Smooth muscle cell (in vitro differentiated cells): ENCODE measurements at regions not wholly inside any gene's neighbourhood (a gene's known extent, or its start where the extent isn't known, plus 50 kb on each side); places are given as distances from the start of the nearest gene placed in this dataset.
"Not testable (repeated sequence)": the region's sequence is repeated elsewhere in the genome, so short reads cannot be mapped to it uniquely, and the experiment has no call there.

Experiments
- DNase-seq: peaks from one replicate; lab custom pipeline; 2025; ENCODE audit not compliant: unreplicated experiment; lab: John Stamatoyannopoulos, UW
- H2AFZ ChIP-seq: fragments of 200-600 bp; sonication (generic); 2 replicates; pipeline ENCODE4 v1.6.0; 2016; ENCODE audit warnings: antibody characterized with exemption, low read depth, mild to moderate bottlenecking
- H3F3A ChIP-seq: fragments of 200-600 bp; sonication (generic); 2 replicates; pipeline ENCODE4 v1.6.0; 2017; ENCODE audit warnings: antibody characterized with exemption, low read depth
- H3K27ac ChIP-seq: fragments of 200-600 bp; sonication (generic); 2 replicates; pipeline ENCODE4 v1.5.1; 2016; ENCODE audit warnings: low read depth, mild to moderate bottlenecking
- H3K27me3 ChIP-seq: fragments of 200-600 bp; sonication (generic); 2 replicates; pipeline ENCODE4 v1.6.1; 2016; ENCODE audit warnings: low read depth, mild to moderate bottlenecking
- H3K36me3 ChIP-seq: fragments of 200-600 bp; sonication (generic); 2 replicates; pipeline ENCODE4 v1.5.1; 2016; ENCODE audit warnings: low read depth
- H3K4me1 ChIP-seq: fragments of 200-600 bp; sonication (generic); 2 replicates; pipeline ENCODE4 v1.5.1; 2016; ENCODE audit warnings: low read depth
- H3K4me2 ChIP-seq: fragments of 200-600 bp; sonication (generic); 2 replicates; pipeline ENCODE4 v1.6.0; 2016; ENCODE audit warnings: mild to moderate bottlenecking
- H3K4me3 ChIP-seq: fragments of 200-600 bp; sonication (generic); 2 replicates; pipeline ENCODE4 v1.5.1; 2016; ENCODE audit warnings: mild to moderate bottlenecking
- H3K79me2 ChIP-seq: fragments of 200-600 bp; sonication (generic); 2 replicates; pipeline ENCODE4 v1.6.0; 2016; ENCODE audit warnings: low read depth, mild to moderate bottlenecking
- H3K9ac ChIP-seq: fragments of 200-600 bp; sonication (generic); 2 replicates; pipeline ENCODE4 v1.6.0; 2016; ENCODE audit warnings: low read depth
- H3K9me3 ChIP-seq: fragments of 200-600 bp; sonication (generic); replicated peaks from 2 replicates; pipeline ENCODE4 v1.5.1; 2016; ENCODE audit warnings: low read depth
- H4K20me1 ChIP-seq: fragments of 200-600 bp; sonication (generic); 2 replicates; pipeline ENCODE4 v1.6.0; 2016; ENCODE audit warnings: low read depth
- WGBS: methylation state at CpG from one replicate; pipeline ENCODE4 v1.1.7; 2016; ENCODE audit warnings: low lambda C conversion rate; 5-methylcytosine and 5-hydroxymethylcytosine counted together
- TF ChIP-seq, protein P1 (sequence below): fragments of 200-600 bp; sonication (generic); IDR thresholded peaks from 2 replicates; pipeline ENCODE4 v1.5.1; 2017; ENCODE audit warnings: borderline replicate concordance, mild to moderate bottlenecking, antibody characterized with exemption; ENCODE audit not compliant: insufficient read depth, poor library complexity, severe bottlenecking

DNA sequence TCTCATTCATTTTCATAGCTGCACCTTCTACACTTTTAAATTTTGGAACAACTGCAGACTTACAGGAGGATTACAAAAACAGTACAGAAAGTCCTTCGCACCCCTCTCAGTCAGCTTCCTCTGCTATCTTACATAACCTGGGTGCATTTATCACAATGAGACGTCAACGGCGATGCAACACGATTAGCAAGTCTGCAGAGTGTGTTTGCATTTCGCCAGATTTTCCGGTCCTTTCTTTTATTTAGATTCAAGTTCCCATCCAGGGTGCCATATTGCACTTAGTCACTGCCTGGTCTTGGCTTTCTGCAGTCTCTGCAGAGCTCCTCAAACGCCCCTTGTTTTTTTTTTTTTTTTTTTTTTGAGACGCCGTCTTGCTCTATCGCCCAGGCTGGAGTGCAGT lies 85.9 kb downstream of the ASMT start:
- Histone ChIP-seq H3K4me3 (no peak overlapping the region), H3K4me2 (no peak overlapping the region), H3F3A (no peaks in the 10 kb centered on the region), H3K9ac (no peak overlapping the region), H3K36me3 (no peaks in the 10 kb centered on the region), H4K20me1 (no peaks in the 10 kb centered on the region), H3K27ac (no peak overlapping the region), H3K27me3 (no peaks in the 10 kb centered on the region), H3K9me3 (no peaks in the 10 kb centered on the region), H3K4me1 (no peaks in the 10 kb centered on the region), H2AFZ (no peak overlapping the region), H3K79me2 (no peaks in the 10 kb centered on the region)
- DNase-seq, result no peak
- TF ChIP-seq, protein P1, sequence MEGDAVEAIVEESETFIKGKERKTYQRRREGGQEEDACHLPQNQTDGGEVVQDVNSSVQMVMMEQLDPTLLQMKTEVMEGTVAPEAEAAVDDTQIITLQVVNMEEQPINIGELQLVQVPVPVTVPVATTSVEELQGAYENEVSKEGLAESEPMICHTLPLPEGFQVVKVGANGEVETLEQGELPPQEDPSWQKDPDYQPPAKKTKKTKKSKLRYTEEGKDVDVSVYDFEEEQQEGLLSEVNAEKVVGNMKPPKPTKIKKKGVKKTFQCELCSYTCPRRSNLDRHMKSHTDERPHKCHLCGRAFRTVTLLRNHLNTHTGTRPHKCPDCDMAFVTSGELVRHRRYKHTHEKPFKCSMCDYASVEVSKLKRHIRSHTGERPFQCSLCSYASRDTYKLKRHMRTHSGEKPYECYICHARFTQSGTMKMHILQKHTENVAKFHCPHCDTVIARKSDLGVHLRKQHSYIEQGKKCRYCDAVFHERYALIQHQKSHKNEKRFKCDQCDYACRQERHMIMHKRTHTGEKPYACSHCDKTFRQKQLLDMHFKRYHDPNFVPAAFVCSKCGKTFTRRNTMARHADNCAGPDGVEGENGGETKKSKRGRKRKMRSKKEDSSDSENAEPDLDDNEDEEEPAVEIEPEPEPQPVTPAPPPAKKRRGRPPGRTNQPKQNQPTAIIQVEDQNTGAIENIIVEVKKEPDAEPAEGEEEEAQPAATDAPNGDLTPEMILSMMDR, result no peak
- WGBS, result 89% methylated on average over 11 of the region's 11 CpGs

DNA sequence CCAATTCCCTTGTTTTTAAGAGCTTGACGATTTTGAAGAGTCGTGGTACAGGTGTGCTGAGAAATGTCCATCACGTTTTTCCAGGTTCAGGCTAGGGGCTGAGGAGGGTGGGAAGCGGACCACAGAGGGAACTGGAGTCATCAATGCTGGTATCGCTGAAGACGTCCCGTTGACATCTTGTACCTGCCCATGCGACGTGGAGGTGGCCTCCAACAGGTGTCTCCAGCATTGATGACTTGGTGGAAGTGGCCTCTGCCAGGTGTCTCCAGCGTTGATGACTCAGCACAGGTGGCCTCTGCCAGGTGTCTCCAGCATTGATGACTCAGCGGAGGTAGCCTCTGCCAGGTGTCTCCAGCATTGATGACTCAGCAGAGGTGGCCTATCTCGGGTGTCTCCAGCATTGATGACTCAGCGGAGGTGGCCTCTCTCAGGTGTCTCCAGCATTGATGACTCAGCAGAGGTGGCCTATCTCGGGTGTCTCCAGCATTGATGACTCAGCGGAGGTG lies 86.6 kb downstream of the ASMT start:
- H3K27me3 ChIP-seq, H3K36me3 ChIP-seq, H3K79me2 ChIP-seq, H3K4me3 ChIP-seq, H3K27ac ChIP-seq, DNase-seq, H3K4me2 ChIP-seq, H4K20me1 ChIP-seq, H3F3A ChIP-seq, H3K4me1 ChIP-seq, H2AFZ ChIP-seq, H3K9me3 ChIP-seq, H3K9ac ChIP-seq: not testable (repeated sequence)
- WGBS, result 86% methylated on average over 10 of the region's 15 CpGs

DNA sequence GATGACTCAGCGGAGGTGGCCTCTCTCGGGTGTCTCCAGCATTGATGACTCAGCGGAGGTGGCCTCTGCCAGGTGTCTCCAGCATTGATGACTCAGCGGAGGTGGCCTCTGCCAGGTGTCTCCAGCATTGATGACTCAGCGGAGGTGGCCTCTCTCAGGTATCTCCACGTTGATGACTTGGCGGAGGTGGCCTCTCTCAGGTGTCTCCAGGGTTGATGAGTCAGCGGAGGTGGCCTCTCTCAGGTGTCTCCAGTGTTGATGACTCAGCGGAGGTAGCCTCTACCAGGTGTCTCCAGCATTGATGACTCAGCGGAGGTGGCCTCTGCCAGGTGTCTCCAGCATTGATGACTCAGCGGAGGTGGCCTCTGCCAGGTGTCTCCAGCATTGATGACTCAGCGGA lies 87.3 kb downstream of the ASMT start:
- not testable (repeated sequence) for H2AFZ ChIP-seq, H3K36me3 ChIP-seq, H3K4me3 ChIP-seq, H3K27ac ChIP-seq, H3K27me3 ChIP-seq, H3K9me3 ChIP-seq, H3K4me2 ChIP-seq, H3F3A ChIP-seq, H4K20me1 ChIP-seq, H3K79me2 ChIP-seq, DNase-seq, H3K4me1 ChIP-seq, H3K9ac ChIP-seq
- 96% methylated on average over 2 of the region's 12 CpGs for WGBS

DNA sequence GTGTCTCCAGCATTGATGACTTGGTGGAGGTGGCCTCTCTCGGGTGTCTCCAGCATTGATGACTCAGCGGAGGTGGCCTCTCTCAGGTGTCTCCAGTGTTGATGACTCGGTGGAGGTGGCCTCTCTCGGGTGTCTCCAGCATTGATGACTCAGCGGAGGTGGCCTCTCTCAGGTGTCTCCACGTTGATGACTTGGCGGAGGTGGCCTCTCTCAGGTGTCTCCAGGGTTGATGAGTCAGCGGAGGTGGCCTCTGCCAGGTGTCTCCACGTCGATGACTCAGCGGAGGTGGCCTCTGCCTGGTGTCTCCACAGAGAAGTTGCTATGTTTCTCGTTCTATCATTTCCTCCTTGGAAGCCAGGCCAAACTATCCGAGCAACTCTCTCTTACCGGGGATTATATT lies 87.7 kb downstream of the ASMT start:
- not testable (repeated sequence) for H3K36me3 ChIP-seq, DNase-seq, H3K4me3 ChIP-seq, H3K4me1 ChIP-seq, H3K9ac ChIP-seq, H3K27me3 ChIP-seq, H3K79me2 ChIP-seq, H3K9me3 ChIP-seq, H3K27ac ChIP-seq, H3K4me2 ChIP-seq, H3F3A ChIP-seq, H2AFZ ChIP-seq, H4K20me1 ChIP-seq
- 85% methylated on average over 14 of the region's 14 CpGs for WGBS

DNA sequence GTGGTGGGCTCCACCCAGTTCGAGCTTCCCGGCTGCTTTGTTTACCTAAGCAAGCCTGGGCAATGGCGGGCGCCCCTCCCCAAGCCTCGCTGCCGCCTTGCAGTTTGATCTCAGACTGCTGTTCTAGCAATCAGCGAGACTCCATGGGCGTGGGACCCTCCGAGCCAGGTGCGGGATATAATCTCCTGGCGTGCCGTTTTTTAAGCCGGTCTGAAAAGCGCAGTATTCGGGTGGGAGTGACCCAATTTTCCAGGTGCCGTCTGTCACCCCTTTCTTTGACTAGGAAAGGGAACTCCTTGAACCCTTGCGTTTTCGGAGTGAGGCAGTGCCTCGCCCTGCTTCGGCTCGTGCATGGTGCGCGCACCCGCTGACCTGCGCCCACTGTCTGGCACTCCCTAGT lies 94.4 kb downstream of the ASMT start:
- H3K9me3 ChIP-seq, H3K27me3 ChIP-seq, H3K79me2 ChIP-seq, H3K4me3 ChIP-seq, H3K9ac ChIP-seq, H3K4me1 ChIP-seq, DNase-seq, H3F3A ChIP-seq, H2AFZ ChIP-seq, H3K4me2 ChIP-seq, H4K20me1 ChIP-seq, H3K36me3 ChIP-seq, H3K27ac ChIP-seq: not testable (repeated sequence)
- 90% methylated on average over 24 of the region's 25 CpGs for WGBS

DNA sequence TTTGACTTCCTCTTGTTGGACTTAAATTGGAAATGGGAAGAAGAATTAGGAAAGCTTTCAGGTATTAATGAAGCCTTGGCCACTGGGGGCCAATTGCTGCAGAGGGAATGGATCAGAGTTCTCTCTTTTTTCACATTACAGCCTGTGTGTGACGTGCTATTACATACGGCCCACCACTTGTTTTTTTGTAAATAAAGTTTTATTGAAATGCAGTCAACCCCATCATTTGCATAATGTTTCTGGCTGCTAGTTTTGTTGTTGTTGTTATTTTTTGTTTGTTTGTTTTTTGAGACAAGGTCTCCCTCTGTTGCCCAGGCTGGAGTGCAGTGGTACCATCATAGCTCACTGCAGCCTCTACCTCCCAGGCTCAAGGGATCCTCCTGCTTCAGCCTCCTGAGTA lies 98.4 kb downstream of the ASMT start:
- H2AFZ ChIP-seq, result no peak overlapping the region
- 90% methylated on average over 2 of the region's 2 CpGs for WGBS

More for the DNA sequence above, 98.4 kb downstream of the ASMT start:
- Histone ChIP-seq H3K36me3 (no peaks in the 10 kb centered on the region), H3K9ac (no peak overlapping the region), H3K79me2 (no peaks in the 10 kb centered on the region), H4K20me1 (no peaks in the 10 kb centered on the region), H3F3A (no peaks in the 10 kb centered on the region), H3K4me3 (no peak overlapping the region), H3K4me1 (no peaks in the 10 kb centered on the region), H3K4me2 (no peak overlapping the region), H3K27ac (no peak overlapping the region), H3K9me3 (no peaks in the 10 kb centered on the region), H3K27me3 (no peaks in the 10 kb centered on the region)
- DNase-seq, result no peak
- TF ChIP-seq, protein P1, result no peak
